HG02840 (cell line): ENCODE measurements at regions not wholly inside any gene's neighbourhood (a gene's known extent, or its start where the extent isn't known, plus 50 kb on each side); places are given as distances from the start of the nearest gene placed in this dataset.
"Not testable (repeated sequence)": the region's sequence is repeated elsewhere in the genome, so short reads cannot be mapped to it uniquely, and the experiment has no call there.

Experiments
- ATAC-seq: cut with Tn5 transposase; IDR thresholded peaks from one replicate; pipeline ENCODE4 v1.9.1; 2021; ENCODE audit warnings: mild to moderate bottlenecking, moderate library complexity, moderate number of reproducible peaks; ENCODE audit not compliant: unreplicated experiment, low FRiP score

DNA sequence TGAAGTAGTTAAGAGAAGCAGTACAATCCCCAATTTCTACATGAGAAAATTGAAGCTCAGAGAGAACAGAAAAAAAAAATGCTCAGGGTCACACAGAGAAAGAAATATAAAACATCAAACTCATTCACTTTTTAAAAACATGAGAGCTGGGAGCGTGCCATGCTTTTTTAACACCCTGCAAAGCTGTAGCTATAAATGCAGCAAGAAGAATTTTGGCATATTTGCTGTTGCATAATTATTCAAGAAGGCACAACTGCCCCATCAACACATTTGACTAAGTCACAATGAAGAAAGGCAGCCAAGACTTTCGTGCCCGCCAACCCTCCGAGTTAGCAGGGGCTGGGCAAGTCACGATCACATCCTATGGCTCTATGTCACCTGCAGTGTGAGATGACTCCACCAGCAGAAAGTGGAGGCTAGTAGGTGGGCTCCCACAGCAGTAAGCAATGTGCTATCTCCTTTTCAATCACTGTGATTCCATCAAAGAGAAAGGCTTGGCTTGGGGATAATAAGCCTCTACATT lies 214.8 kb downstream of the DHX15 start:
- no peak for ATAC-seq

DNA sequence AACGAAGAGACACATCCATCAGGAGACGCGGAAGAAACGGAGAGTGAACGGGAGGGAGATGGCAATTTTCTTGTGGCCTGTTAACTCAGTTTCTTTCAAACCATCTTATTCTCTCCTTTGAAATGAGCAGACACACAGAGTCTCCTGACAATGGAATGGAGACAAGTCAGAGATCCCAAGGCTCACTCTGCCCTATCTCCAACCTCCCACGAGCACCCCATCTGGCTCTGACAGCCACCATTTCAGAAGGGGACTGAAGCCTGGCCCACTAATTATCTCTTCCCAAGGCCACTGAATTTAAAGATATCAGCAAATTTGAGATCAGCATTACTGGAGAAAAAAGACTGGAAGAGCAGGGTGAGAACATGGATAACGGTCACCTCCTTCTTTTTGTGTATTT lies 215.6 kb downstream of the DHX15 start:
- ATAC-seq = no peak

GRCh38 chr4:24364852-24365251 lies 219.5 kb downstream of the DHX15 start:
- no peak for ATAC-seq

DNA sequence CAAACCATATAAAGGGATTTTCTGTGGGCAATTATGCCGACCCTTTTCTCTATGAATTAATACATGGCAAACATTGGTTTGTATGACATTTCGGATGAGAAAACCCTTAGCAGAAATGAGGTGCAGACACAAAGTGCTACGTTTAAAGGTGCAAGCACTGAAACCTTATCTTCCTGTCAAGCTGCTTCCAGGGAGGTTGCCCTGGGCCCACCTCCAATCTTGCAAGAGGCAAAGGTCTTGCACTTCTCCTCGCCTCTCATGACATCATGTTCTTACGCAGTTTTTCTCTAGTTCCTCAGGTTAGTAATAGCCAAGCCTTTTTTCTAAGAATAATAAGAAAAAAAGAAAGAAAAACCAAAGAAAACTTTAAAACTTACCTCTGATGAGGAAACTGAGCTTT lies 220.1 kb downstream of the DHX15 start:
- ATAC-seq = no peak

DNA sequence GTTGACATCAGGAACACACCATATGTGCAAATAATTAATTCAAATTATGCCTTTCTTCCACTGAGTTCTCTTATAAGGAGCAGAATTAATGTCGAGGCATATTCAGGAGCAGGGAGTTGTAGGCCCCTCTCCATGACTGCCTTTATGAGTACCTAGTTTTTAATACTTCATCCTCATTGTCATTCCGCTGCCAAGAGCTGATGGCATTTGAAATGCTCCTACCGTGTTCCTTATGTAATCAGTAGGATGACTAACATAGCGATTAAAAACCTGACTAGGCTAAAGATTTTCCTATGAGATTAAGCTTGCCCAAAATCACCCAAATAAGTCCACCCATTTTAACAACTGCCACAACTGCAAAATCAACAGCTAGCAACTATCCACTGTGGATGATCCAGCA lies 220.6 kb downstream of the DHX15 start:
- no peak for ATAC-seq

- ATAC-seq = no peak
Observed at GRCh38 chr4:24352112-24352511, 232.2 kb downstream of the DHX15 start.

- ATAC-seq = not testable (repeated sequence)
Observed at GRCh38 chr4:24349168-24349996, 235.0 kb downstream of the DHX15 start.

DNA sequence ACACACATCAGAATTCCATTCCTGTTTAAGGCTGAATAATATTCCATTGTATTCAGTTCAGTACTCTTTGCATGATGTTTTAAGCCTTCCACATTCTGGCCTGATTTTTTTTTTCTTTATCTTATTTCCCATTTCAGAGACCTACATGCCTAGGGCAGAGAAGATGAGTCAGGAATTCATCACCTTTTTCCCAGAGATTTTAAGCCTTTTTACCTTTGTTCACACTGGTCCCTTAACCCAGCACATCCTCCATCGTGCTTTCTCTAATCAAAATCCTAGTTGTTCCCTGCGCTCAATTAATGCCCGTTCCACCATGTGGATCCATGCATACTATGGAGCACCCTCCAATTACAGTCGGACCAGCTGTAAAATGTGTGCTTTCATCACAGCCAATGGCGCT lies 245.1 kb downstream of the DHX15 start:
- ATAC-seq = no peak

DNA sequence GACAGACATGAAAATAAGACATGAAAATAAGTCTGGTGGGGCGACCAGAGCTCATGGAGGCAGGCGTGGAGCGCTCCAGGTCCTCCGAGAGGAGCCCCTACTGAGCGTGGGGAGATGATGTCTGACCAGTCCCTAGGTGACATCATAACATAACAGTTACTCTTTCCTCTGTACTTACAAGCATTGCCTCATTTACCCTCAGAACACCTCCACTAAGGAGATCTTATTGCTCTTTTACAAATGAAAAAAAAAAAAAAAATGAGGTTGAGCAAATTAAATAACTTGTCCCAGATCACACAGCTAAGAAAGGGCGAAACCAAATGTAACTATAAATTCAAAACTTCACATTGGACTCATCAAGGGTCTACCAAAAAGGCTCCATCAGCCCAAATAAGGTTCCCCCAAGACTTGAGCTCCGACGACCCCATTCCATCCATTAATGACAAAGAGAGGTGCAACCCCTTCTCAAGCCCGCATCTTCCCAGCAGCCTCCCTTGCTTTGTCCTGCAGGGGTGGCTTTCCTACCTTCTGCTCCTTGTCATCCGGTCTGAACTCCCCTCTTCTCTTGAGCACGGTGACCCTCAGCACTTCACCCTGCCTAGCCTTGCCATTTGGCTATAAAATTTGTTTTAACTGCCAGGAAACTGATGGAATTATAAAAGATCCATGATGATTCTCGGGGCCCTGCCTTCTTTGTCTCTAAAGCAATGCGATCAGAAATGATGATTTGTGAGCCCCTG lies 246.7 kb downstream of the DHX15 start:
- no peak for ATAC-seq

GRCh38 chr4:24335616-24336015 lies 248.7 kb downstream of the DHX15 start:
- no peak for ATAC-seq

DNA sequence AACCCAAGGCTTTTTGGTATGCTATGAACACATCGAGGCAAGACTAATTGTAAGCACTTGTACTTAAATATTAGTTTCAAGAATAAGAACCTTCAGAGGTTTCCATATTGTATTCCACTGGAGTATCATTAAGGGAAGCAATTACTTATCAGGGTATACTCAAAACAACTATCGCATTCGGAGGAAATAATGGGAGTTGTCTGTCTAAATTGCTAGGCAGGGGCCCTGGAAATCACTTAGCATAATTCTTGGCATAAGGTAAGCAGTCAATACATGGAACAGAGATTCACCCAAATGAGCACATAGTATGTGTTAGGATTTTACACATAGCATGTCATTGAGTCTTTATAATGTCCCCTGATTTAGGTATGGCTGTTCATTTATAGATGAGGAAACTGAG lies 249.4 kb downstream of the DHX15 start:
- no peak for ATAC-seq

DNA sequence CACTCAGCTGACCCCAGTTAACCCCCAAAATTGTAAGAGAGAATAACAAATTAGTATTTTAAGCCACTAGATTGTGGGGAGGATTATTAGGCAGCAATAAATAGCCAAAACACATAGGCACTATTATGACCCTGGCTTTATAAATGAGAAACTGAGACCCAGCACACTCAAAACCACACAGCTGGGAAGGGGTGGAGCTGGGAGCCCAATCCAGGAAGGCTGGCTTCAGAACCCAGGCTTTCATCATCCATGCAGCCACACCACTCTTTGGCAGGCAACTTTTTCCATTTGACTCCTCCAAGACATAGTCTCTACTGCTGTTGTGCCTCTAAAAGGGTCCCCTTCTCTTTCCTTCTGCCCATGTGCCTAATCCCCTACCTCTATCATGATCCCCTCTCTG lies 253.8 kb downstream of the DHX15 start:
- ATAC-seq = no peak

- ATAC-seq = no peak
Observed at GRCh38 chr4:24330172-24330571, 254.2 kb downstream of the DHX15 start.

DNA sequence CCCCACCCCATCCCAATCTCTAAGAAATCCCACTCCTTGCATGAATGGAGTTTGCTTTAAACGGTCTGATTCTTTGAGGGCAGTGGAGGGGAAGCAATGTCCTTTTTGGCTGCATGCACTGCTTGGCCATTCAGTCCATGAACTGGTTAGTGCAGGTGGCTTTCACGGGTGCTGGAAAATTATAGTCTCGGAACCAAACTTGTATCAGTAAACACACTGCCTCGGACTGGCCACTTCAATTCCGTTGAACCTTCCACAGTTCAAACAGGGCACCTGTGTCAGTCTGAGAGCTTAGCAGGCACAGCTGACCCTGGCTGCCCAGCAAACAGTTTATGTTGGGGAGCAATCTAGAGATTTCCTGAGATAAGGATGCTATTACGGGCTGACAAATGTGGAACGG lies 255.6 kb downstream of the DHX15 start:
- no peak for ATAC-seq

- ATAC-seq = no peak
Observed at GRCh38 chr4:24328310-24328709, 256.0 kb downstream of the DHX15 start.

DNA sequence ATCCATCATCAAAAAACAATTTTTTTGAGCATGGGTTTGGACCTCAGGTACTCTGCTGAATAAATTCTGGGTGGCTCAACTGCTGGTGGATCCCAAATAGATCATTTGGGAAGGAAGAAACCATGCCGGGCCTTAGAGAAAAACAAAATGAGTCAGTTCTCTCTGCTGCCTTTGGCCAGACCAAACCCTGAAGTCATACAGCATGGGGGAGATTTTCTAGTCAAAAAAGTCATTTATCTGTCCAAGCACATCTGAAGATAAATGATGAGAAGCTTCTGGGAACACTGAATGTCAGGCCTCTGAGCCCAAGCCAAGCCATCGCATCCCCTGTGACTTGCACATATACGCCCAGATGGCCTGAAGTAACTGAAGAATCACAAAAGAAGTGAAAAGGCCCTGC lies 261.4 kb downstream of the DHX15 start:
- ATAC-seq = no peak

DNA sequence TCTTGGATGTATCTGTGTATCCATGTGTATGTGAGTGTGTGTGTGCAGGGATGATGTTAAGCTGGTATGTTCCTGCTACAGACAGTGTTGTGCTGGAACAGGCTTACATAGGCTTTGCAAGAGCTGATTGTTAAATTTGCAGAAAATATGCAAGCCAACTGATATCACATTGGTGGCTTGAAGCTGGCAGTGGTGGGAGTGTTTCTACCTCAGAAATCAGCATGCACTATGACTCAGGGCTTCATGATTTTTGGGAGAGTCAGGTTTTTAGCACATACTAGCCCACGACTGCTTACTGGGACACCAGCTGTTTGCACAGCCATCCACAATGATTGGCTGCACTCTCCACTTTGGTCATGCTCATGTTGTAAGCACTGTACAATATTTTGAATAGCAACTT lies 261.8 kb downstream of the DHX15 start:
- no peak for ATAC-seq

DNA sequence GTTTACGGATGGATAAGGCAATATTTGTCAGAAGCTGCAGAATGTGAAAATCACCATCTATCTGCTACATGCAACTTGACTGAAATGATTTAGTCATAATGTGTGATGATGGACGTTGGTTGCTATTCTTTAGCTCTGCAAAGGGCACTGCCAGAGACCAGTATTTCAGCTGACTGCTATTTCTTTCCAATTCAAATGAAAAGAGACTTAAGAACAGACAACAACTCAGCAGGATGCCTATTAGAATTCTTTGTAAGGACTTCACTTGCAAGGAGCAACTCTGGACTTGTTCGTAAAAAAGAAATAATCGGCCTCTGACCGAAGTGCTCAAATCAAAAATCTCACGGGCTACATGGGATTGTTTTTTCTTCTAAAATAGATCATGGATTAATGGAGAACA lies 262.7 kb downstream of the DHX15 start:
- no peak for ATAC-seq

- ATAC-seq = no peak
Observed at GRCh38 chr4:24321131-24321530, 263.2 kb downstream of the DHX15 start.

GRCh38 chr4:24319387-24319786 lies 265.0 kb downstream of the DHX15 start:
- ATAC-seq = no peak

DNA sequence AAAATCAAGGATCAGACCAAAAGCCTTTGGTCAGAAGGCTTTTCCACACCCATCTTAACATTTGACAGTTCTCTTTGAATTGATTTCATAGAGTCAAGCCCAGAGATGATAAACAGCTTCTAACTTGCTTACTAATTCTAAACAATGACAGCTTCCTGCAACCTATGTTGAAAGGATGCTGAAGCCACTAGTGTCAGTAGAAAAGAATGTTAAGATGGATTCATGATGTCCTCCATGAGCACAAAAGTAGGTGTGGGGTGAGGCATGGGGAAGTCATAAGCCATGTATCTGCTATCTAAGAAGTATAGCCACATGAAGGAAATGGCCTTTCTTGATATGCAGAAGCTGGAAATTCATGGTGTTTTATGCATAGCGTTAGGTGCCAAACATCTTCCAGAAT lies 269.3 kb downstream of the DHX15 start:
- no peak for ATAC-seq
